Transverse colon (tissue), 4 donors: ENCODE measurements at regions not wholly inside any gene's neighbourhood (a gene's known extent, or its start where the extent isn't known, plus 50 kb on each side); places are given as distances from the start of the nearest gene placed in this dataset.
A peak's percentile ranks its signal among the peaks of the same experiment; 100 is the strongest.

Source experiments
- DNase-seq: peaks from one replicate; pipeline ENCODE4 v3.0.0-alpha.2; 2019
- H3K27ac ChIP-seq, 4 donors: fragments of 200-600 bp; sonication (generic); 2 replicates each; pipeline ENCODE4 v1.5.1; 2016 to 2018; ENCODE audit warnings: inconsistent platforms in 4 of 4
- H3K27me3 ChIP-seq: fragments of 200-600 bp; sonication (generic); 2 replicates; pipeline ENCODE4 v1.5.1; 2017; ENCODE audit warnings: inconsistent platforms
- H3K36me3 ChIP-seq, 4 donors: fragments of 200-600 bp; sonication (generic); 2 replicates each; pipeline ENCODE4 v1.5.1; 2017 to 2019; ENCODE audit warnings: inconsistent platforms in 4 of 4
- H3K4me1 ChIP-seq, 4 donors: fragments of 200-600 bp; sonication (generic); 2 replicates each; pipeline ENCODE4 v1.5.1; 2017 to 2020; ENCODE audit warnings: inconsistent platforms in 4 of 4
- H3K4me3 ChIP-seq, 4 donors: fragments of 200-600 bp; sonication (generic); 1 replicate in 1 of 4; 2 replicates in 3 of 4; pipeline versions ENCODE4 v1.5.1 to v1.6.1; 2017 to 2019; ENCODE audit warnings: inconsistent platforms in 4 of 4
- H3K9me3 ChIP-seq, 2 donors: fragments of 200-600 bp; sonication (generic); 2 replicates each; pipeline ENCODE4 v1.5.1; 2017 to 2019; ENCODE audit warnings: inconsistent platforms in 2 of 2
- EP300 ChIP-seq: sonication (generic); formaldehyde crosslinking; IDR thresholded peaks from one replicate; pipeline ENCODE4 v1.6.1; 2017; ENCODE audit warnings: antibody characterized with exemption, low read depth
- POLR2A ChIP-seq: fragments of 450-650 bp; IDR thresholded peaks from one replicate; pipeline ENCODE4 v1.6.1; 2016; ENCODE audit warnings: antibody characterized with exemption, mild to moderate bottlenecking, moderate library complexity
- POLR2AphosphoS5 ChIP-seq, 3 donors: sonication (generic); formaldehyde crosslinking; IDR thresholded peaks; one replicate each; pipeline ENCODE4 v1.6.1; 2016; ENCODE audit warnings: antibody characterized with exemption in 3 of 3
- WGBS, 2 donors: methylation state at CpG; one replicate each; pipeline ENCODE4 v1.1.5; 2018; ENCODE audit warnings: low coverage in 1 of 2; 5-methylcytosine and 5-hydroxymethylcytosine counted together
- in situ Hi-C, 4 donors: fragments of 200-750 bp; cut with MboI; loops; one replicate each; pipeline versions ENCODE4 v1.15.0 to v1.15.1; 2017; ENCODE audit warnings: low sequenced_read_pairs in 3 of 4, low pct_ligation_motif_present in 1 of 4, low pct_unique_long_range_greater_than_20kb in 1 of 4
- intact Hi-C: fragments of 100-400 bp; cut with DNase I; formaldehyde crosslinking; loops from one replicate; pipeline ENCODE4 v1.15.1; 2023; ENCODE audit warnings: low total_unique reads
- TF ChIP-seq, protein P1 (sequence below), 5 experiments: fragments of 200-600 bp in 3 of 5; fragments of 450-650 bp in 2 of 5; sonication (generic) in 3 of 5; IDR thresholded peaks; 1 replicate in 2 of 5; 2 replicates in 3 of 5; pipeline ENCODE4 v1.5.1; 2016 to 2017; ENCODE audit warnings: antibody characterized with exemption in 5 of 5, inconsistent platforms in 3 of 5, mild to moderate bottlenecking in 2 of 5, moderate library complexity in 1 of 5

DNA sequence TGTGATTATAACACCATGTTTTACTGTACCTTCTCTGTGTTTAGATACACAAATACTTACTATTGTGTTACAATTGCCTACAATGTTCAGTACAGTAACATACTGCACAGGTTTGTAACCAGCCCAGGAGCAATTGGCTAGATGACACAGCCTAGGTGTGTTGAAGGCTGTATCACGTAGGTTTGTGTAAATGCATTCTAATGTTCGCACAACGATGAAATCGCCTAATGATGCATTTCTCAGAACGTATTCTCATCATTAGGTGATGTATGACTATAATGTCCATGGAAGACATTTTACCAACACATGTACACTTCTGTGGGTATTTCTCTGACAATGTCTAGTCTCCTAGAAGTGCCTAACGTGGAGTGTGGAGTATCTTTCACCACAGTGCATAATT lies 165.9 kb upstream of the KLF7 start:
- intact Hi-C loops (loop anchor here (5.0 kb wide), 1 partner anchor 164 kb away; the partner anchor contains the start of gene KLF7), in situ Hi-C loops (no loop called here)
- DNase-seq, result no peak
- H3K4me3 ChIP-seq, result no peak overlapping the region
- H3K27ac ChIP-seq, result no peak overlapping the region
- H3K27me3 ChIP-seq, result no peaks in the 10 kb centered on the region
- no peaks in the 10 kb centered on the region for H3K36me3 ChIP-seq
- H3K4me1 ChIP-seq, result peaks cover 0 to 5% (median 2%) of the 10 kb centered on the region in 4 donors
- TF ChIP-seq EP300, result no peak
- TF ChIP-seq POLR2AphosphoS5 (IDR thresholded peaks at IDR 0.05), result no peak
- TF ChIP-seq, protein P1, sequence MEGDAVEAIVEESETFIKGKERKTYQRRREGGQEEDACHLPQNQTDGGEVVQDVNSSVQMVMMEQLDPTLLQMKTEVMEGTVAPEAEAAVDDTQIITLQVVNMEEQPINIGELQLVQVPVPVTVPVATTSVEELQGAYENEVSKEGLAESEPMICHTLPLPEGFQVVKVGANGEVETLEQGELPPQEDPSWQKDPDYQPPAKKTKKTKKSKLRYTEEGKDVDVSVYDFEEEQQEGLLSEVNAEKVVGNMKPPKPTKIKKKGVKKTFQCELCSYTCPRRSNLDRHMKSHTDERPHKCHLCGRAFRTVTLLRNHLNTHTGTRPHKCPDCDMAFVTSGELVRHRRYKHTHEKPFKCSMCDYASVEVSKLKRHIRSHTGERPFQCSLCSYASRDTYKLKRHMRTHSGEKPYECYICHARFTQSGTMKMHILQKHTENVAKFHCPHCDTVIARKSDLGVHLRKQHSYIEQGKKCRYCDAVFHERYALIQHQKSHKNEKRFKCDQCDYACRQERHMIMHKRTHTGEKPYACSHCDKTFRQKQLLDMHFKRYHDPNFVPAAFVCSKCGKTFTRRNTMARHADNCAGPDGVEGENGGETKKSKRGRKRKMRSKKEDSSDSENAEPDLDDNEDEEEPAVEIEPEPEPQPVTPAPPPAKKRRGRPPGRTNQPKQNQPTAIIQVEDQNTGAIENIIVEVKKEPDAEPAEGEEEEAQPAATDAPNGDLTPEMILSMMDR (IDR thresholded peaks at IDR 0.05), result no peak
- TF ChIP-seq POLR2A, result no peak
- WGBS, 2 donors, result 94 to 97% methylated on average over 6 of the region's 6 CpGs
- no peaks in the 10 kb centered on the region for H3K9me3 ChIP-seq

DNA sequence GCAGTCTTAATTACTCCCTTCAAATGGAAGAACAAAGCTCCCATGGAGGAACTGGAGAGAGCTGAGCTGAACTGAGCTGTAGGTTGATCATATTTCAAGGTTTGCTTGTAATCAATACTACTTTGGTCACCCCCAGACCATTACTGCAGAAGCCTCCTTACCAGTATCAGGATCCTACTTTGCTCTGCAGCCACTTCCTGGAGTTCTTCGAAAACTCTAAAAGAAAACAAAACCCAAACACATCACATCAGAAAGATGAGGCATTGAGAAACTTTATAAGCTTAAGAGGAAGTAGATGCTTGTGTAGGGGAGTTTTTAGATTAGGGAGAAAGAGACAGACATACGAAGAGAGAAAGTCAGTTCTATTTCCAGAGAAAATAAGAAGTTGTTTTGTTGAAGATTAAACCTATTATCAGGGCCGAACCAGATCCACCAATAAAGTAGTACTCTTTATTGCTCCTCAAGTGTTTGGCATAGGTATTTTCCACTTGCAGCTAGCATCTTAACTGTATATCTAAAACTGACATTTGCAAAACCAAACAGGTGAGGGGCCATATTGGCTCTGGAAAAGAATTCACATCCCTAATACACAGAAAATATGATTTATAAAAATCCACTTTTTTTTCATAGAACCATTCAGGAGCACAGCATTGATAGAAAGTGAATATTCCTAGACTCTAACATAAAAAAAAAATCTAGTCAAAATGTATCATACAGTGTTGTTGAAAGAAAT lies 166.9 kb upstream of the KLF7 start:
- H3K27me3 ChIP-seq, result no peaks in the 10 kb centered on the region
- no peaks in the 10 kb centered on the region for H3K36me3 ChIP-seq
- no peak for DNase-seq
- no peak overlapping the region for H3K27ac ChIP-seq
- H3K4me3 ChIP-seq, result no peak overlapping the region
- TF ChIP-seq EP300, result no peak
- TF ChIP-seq, protein P1 (IDR thresholded peaks at IDR 0.05), result no peak
- in situ Hi-C loops (no loop called here), intact Hi-C loops (loop anchor here (5.0 kb wide), 1 partner anchor 165 kb away; the partner anchor contains the start of gene KLF7)
- 48 to 70% methylated on average over 3 of the region's 3 CpGs for WGBS, 2 donors
- peaks cover 0 to 5% (median 2%) of the 10 kb centered on the region in 4 donors for H3K4me1 ChIP-seq
- H3K9me3 ChIP-seq, result no peaks in the 10 kb centered on the region

DNA sequence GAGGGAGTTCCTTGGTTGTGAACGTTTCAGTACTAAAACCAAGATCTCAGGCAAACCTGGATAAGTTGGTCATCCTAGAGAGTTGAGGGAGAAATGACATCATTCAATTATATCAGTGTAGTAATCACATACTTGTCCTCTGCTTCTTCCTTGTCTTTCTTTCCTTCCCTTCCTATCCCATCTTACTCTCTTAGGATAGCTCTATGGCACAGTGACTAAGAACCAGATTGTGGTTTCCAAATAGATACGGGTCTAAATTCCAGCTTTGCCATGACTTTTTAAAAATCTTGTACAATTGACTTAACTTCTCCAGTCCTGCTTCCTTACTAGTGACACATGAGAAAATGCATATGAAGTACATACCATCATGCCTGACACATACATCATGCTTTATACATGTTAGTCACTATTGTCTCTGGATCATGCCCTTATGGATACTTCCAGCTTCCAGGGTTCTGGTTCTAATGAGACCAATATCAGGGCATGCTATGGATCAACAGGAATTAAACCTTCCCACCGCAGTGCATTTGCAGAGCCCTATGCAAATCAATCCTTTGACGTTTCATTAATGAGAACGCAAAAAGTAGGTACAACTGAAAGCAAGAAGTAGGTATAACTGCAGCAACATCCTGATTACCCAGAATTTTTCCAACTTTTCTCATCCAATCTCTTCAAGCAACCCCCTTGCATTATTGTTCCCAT lies 168.0 kb upstream of the KLF7 start:
- in situ Hi-C loops, result no loop called here
- Histone ChIP-seq H3K36me3 (no peaks in the 10 kb centered on the region), H3K9me3 (no peaks in the 10 kb centered on the region), H3K27ac (peak overlapping the region; percentile 75 to 83 (median 79)), H3K4me1 (peaks cover 0 to 5% (median 2%) of the 10 kb centered on the region in 4 donors), H3K27me3 (no peaks in the 10 kb centered on the region), H3K4me3 (no peak overlapping the region)
- 73 to 82% methylated on average over 3 to 5 of the region's 5 CpGs for WGBS, 2 donors
- no peak for TF ChIP-seq POLR2AphosphoS5 (IDR thresholded peaks at IDR 0.05)
- TF ChIP-seq, protein P1 (IDR thresholded peaks at IDR 0.05), result no peak
- no peak for TF ChIP-seq POLR2A
- TF ChIP-seq EP300, result no peak
- no peak for DNase-seq
- intact Hi-C loops, result loop anchor here (5.0 kb wide), 1 partner anchor 166 kb away; the partner anchor contains the start of gene KLF7

DNA sequence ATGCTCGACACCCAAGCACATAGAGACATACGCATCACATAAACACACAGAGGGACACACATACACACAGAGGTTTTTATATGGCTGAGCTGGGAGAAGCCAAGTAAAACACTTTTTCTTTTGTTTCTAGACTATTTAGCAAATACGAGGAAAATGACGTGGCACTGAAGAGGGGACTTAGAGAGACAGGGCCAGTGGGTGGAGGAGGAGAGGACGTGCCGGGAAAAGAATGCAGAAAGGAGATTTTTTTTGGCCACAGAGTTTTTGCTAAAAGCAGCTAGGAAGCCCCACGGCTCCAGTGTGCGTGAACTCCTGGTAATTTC lies 168.5 kb upstream of the KLF7 start:
- in situ Hi-C loops, result no loop called here
- 41 to 77% methylated on average over 8 of the region's 8 CpGs for whole genome bisulfite sequencing, 2 donors
- Histone ChIP-seq H3K4me3 (peak overlapping the region in 3 of 4 donors; percentile 6 to 17 (median 8)), H3K36me3 (no peaks in the 10 kb centered on the region), H3K27me3 (no peaks in the 10 kb centered on the region), H3K9me3 (no peaks in the 10 kb centered on the region), H3K4me1 (peaks cover 0 to 5% (median 2%) of the 10 kb centered on the region in 4 donors), H3K27ac (peak overlapping the region; percentile 75 to 83 (median 79))
- TF ChIP-seq, protein P1 (IDR thresholded peaks at IDR 0.05), result no peak
- TF ChIP-seq EP300, result no peak
- intact Hi-C loops, result loop anchor here (5.0 kb wide), 1 partner anchor 167 kb away; the partner anchor contains the start of gene KLF7
- DNase-seq, result no peak
